ENCODE measurements at regions not wholly inside any gene's neighbourhood (a gene's known extent, or its start where the extent isn't known, plus 50 kb on each side); places are given as distances from the start of the nearest gene placed in this dataset.
"Not testable (repeated sequence)": the region's sequence is repeated elsewhere in the genome, so short reads cannot be mapped to it uniquely, and the experiment has no call there.

- H3K4me3 ChIP-seq (ENCODE audit: low read depth, low read length), result no peak overlapping the region
- TF ChIP-seq CTCF (IDR thresholded peaks at IDR 0.05; ENCODE audit: insufficient read depth, low read depth, low read length, missing control alignments), result no peak
- no peak for DNase-seq (ENCODE audit: low read depth)
Measured at GRCh38 chr4:129823105-129823504, 727.2 kb downstream of the C4orf33 start.

- H3K4me3 ChIP-seq (ENCODE audit: low read depth, low read length), result no peak overlapping the region
- no peak for DNase-seq (ENCODE audit: low read depth)
- TF ChIP-seq CTCF (IDR thresholded peaks at IDR 0.05; ENCODE audit: insufficient read depth, low read depth, low read length, missing control alignments), result no peak
Measured at GRCh38 chr4:129829373-129829772, 733.4 kb downstream of the C4orf33 start.

- no peak overlapping the region for H3K4me3 ChIP-seq (ENCODE audit: low read depth, low read length)
- DNase-seq (ENCODE audit: low read depth), result no peak
- TF ChIP-seq CTCF (IDR thresholded peaks at IDR 0.05; ENCODE audit: insufficient read depth, low read depth, low read length, missing control alignments), result no peak
Measured at GRCh38 chr4:129839687-129840086, 743.7 kb downstream of the C4orf33 start.

GRCh38 chr4:129842096-129842495 is 746.1 kb downstream of the C4orf33 start:
- no peak for DNase-seq (ENCODE audit: low read depth)
- no peak for TF ChIP-seq CTCF (IDR thresholded peaks at IDR 0.05; ENCODE audit: insufficient read depth, low read depth, low read length, missing control alignments)
- H3K4me3 ChIP-seq (ENCODE audit: low read depth, low read length), result no peak overlapping the region

- DNase-seq (ENCODE audit: low read depth), result no peak
- TF ChIP-seq CTCF (IDR thresholded peaks at IDR 0.05; ENCODE audit: insufficient read depth, low read depth, low read length, missing control alignments), result no peak
- H3K4me3 ChIP-seq (ENCODE audit: low read depth, low read length), result no peak overlapping the region
Measured at GRCh38 chr4:129852434-129852833, 756.5 kb downstream of the C4orf33 start.

GRCh38 chr4:129853685-129854467 is 757.9 kb downstream of the C4orf33 start:
- H3K4me3 ChIP-seq (ENCODE audit: low read depth, low read length); DNase-seq (ENCODE audit: low read depth): not testable (repeated sequence)

- no peak for DNase-seq (ENCODE audit: low read depth)
- no peak for TF ChIP-seq CTCF (IDR thresholded peaks at IDR 0.05; ENCODE audit: insufficient read depth, low read depth, low read length, missing control alignments)
Measured at GRCh38 chr4:129862461-129862860, 766.5 kb downstream of the C4orf33 start.

More at GRCh38 chr4:129862461-129862860, 766.5 kb downstream of the C4orf33 start:
- H3K4me3 ChIP-seq (ENCODE audit: low read depth, low read length), result no peak overlapping the region

Data from GM12865 (cell line).